B cell (primary cell): ENCODE measurements at regions not wholly inside any gene's neighbourhood (a gene's known extent, or its start where the extent isn't known, plus 50 kb on each side); places are given as distances from the start of the nearest gene placed in this dataset.
"Not testable (repeated sequence)": the region's sequence is repeated elsewhere in the genome, so short reads cannot be mapped to it uniquely, and the experiment has no call there.

Source experiments
- ATAC-seq: fragments of 200-7000 bp; cut with Tn5 transposase; one replicate; pipeline ENCODE4 v1.10.0; 2021; ENCODE audit warnings: low read depth, mild to moderate bottlenecking, moderate number of reproducible peaks, moderate library complexity
- CTCF ChIA-PET: fragments of 350-600 bp; sonication (Branson Sonifier 250); formaldehyde crosslinking; loops from one replicate; lab custom pipeline; 2021; ENCODE audit warnings: antibody characterized with exemption, inconsistent platforms; lab: Charles Lee
- POLR2A ChIA-PET: fragments of 350-600 bp; sonication (Branson Sonifier 250); formaldehyde crosslinking; loops from one replicate; lab custom pipeline; 2021; ENCODE audit warnings: antibody characterized with exemption; lab: Charles Lee
- DNase-seq: peaks from one replicate; pipeline ENCODE4 v3.0.0; 2013
- H2AFZ ChIP-seq: 2 replicates; pipeline ENCODE4 v1.6.1; 2012; ENCODE audit warnings: mild to moderate bottlenecking, low read depth, low read length; ENCODE audit not compliant: insufficient read depth, poor library complexity, severe bottlenecking
- H3K27ac ChIP-seq, 2 donors: 1 replicate in 1 of 2; 2 replicates in 1 of 2; pipeline ENCODE4 v1.5.1; 2012 to 2013; ENCODE audit warnings: low read length in 2 of 2, mild to moderate bottlenecking in 2 of 2, moderate library complexity in 1 of 2
- H3K27me3 ChIP-seq, 4 experiments: fragments of 200-600 bp in 1 of 4; sonication (generic) in 1 of 4; replicated peaks in 1 of 4; 1 replicate in 2 of 4; 2 replicates in 2 of 4; pipeline versions ENCODE4 v1.6.1 to v1.7.0; 2013 to 2016; ENCODE audit warnings: low read length in 3 of 4, mild to moderate bottlenecking in 2 of 4, mixed read lengths in 1 of 4, moderate library complexity in 1 of 4; ENCODE audit not compliant: insufficient read depth in 4 of 4, control insufficient read depth in 3 of 4; ENCODE audit errors: control extremely low read depth in 1 of 4
- H3K36me3 ChIP-seq, 2 experiments: replicated peaks in 1 of 2; 1 replicate in 1 of 2; 2 replicates in 1 of 2; pipeline versions ENCODE4 v1.6.1 to v1.7.1; 2013; ENCODE audit warnings: low read length in 1 of 2; ENCODE audit not compliant: insufficient read depth in 2 of 2, control insufficient read depth in 1 of 2; ENCODE audit errors: control extremely low read depth in 1 of 2, extremely low read depth in 1 of 2
- H3K4me1 ChIP-seq, 2 donors: fragments of 200-600 bp in 1 of 2; sonication (generic) in 1 of 2; 1 replicate in 1 of 2; 2 replicates in 1 of 2; pipeline versions ENCODE4 v1.5.1 to v1.6.1; 2013 to 2017; ENCODE audit warnings: low read length in 2 of 2; ENCODE audit not compliant: control insufficient read depth in 2 of 2, insufficient read depth in 2 of 2
- H3K4me2 ChIP-seq: replicated peaks from 2 replicates; pipeline ENCODE3; 2012; ENCODE audit warnings: mild to moderate bottlenecking, low read depth, low read length; ENCODE audit not compliant: poor library complexity, severe bottlenecking
- H3K4me3 ChIP-seq, 5 experiments: fragments of 200-600 bp in 1 of 5; sonication (generic) in 1 of 5; 1 replicate in 3 of 5; 2 replicates in 2 of 5; pipeline versions ENCODE4 v1.5.1 to v1.7.0; 2011 to 2016; ENCODE audit warnings: low read length in 4 of 5, mild to moderate bottlenecking in 4 of 5, low read depth in 2 of 5, control low read depth in 1 of 5, moderate library complexity in 1 of 5; ENCODE audit not compliant: insufficient read depth in 1 of 5; ENCODE audit errors: control extremely low read depth in 1 of 5, extremely low read depth in 1 of 5
- H3K79me2 ChIP-seq: fragments of 200-600 bp; sonication (generic); one replicate; pipeline ENCODE4 v1.6.0; 2016; ENCODE audit warnings: low read length; ENCODE audit not compliant: control insufficient read depth, insufficient read depth
- H3K9ac ChIP-seq: fragments of 200-600 bp; sonication (generic); 2 replicates; pipeline ENCODE4 v1.6.1; 2017; ENCODE audit warnings: mild to moderate bottlenecking, low read length, moderate library complexity
- H3K9me3 ChIP-seq, 3 donors: one replicate each; pipeline versions ENCODE4 v1.6.1 to v1.7.1; 2013; ENCODE audit warnings: low read length in 2 of 3; ENCODE audit not compliant: control insufficient read depth in 2 of 3, insufficient read depth in 1 of 3; ENCODE audit errors: control extremely low read depth in 1 of 3
- H4K20me1 ChIP-seq: 2 replicates; pipeline ENCODE4 v1.6.0; 2012; ENCODE audit warnings: mild to moderate bottlenecking, low read length; ENCODE audit not compliant: insufficient read depth, control insufficient read depth, poor library complexity, severe bottlenecking
- H3K27ac Mint-ChIP-seq: one replicate; pipeline ENCODE4 v1.8.0; 2021; ENCODE audit warnings: mixed read lengths
- H3K27me3 Mint-ChIP-seq: one replicate; pipeline ENCODE4 v1.8.0; 2021; ENCODE audit warnings: mixed read lengths
- H3K4me1 Mint-ChIP-seq: one replicate; pipeline ENCODE4 v1.8.0; 2021; ENCODE audit warnings: mixed read lengths
- H3K4me3 Mint-ChIP-seq: one replicate; pipeline ENCODE4 v1.8.0; 2021; ENCODE audit warnings: mixed read lengths
- H3K9me3 Mint-ChIP-seq: one replicate; pipeline ENCODE4 v1.8.0; 2022; ENCODE audit warnings: mixed read lengths; ENCODE audit not compliant: insufficient read depth
- WGBS: methylation state at CpG from one replicate; pipeline ENCODE4 v1.1.5; 2013; ENCODE audit warnings: missing lambda C conversion rate; ENCODE audit not compliant: insufficient coverage; 5-methylcytosine and 5-hydroxymethylcytosine counted together
- intact Hi-C: fragments of 100-400 bp; cut with micrococcal nuclease; formaldehyde crosslinking; loops from one replicate; pipeline ENCODE4 v1.10.0; 2022

DNA sequence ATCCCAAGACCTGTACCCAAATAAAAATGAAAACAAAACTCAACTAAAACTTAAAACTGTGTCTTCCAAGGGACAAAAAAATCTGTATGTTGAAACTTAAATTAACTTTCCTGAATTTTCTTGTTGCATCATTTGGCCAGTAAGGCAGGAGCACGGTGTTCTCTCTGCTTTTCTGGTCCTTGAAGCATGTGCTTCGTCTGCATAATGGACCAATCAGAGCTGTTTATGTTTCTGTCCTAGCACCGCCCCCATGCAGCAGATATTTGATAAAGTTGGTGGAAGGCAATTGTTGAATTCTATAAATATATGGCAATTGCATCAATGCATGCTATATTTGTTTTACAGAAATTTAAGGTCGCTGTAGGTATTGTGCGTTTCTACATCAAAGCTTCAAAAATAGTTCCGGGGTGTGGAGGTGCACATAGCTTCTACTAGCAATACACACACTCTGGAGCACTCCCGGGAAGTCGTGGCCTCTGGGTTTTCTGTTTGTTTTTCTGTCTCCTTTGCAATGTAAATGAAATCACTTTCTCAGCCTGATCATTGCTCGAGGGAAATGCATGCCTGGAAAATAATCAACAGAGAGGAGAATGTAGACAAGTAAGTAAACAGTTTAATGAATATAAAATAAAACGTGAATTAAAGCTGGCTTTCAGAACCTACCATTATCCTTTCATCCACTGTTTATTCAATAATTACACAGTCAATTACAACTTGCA, 206.3 kb downstream of the BCAS1 start:
- H3K4me3 ChIP-seq, H3K9ac ChIP-seq, H3K9me3 ChIP-seq, H3K27ac ChIP-seq, H4K20me1 ChIP-seq, intact Hi-C loops, H3K79me2 ChIP-seq, H3K27me3 ChIP-seq, H3K4me2 ChIP-seq, DNase-seq, H3K27ac Mint-ChIP-seq, H3K9me3 Mint-ChIP-seq, H3K36me3 ChIP-seq, ATAC-seq, H3K27me3 Mint-ChIP-seq, POLR2A ChIA-PET, H2AFZ ChIP-seq, H3K4me3 Mint-ChIP-seq: not testable (repeated sequence)
- 88% methylated on average over 1 of the region's 10 CpGs for WGBS
- H3K4me1 ChIP-seq: peaks cover 40 to 41% of the 10 kb centered on the region in 2 donors
- CTCF ChIA-PET: interaction anchor here (0.6 to 3.5 kb wide), 6 partner anchors 21 to 229 kb away, joined by 3 to 19 read pairs (median 4); no protein-coding TSS in a partner anchor
- peaks cover 51% of the 10 kb centered on the region for H3K4me1 Mint-ChIP-seq

GRCh38 chr20:53863535-53863922, 206.9 kb downstream of the BCAS1 start:
- H3K9me3 ChIP-seq, H2AFZ ChIP-seq, H3K27ac Mint-ChIP-seq, H3K9me3 Mint-ChIP-seq, H4K20me1 ChIP-seq, DNase-seq, H3K27ac ChIP-seq, H3K4me3 Mint-ChIP-seq, H3K9ac ChIP-seq, H3K4me2 ChIP-seq, H3K27me3 ChIP-seq, POLR2A ChIA-PET, intact Hi-C loops, H3K79me2 ChIP-seq, ATAC-seq, H3K4me3 ChIP-seq, H3K27me3 Mint-ChIP-seq, H3K36me3 ChIP-seq: not testable (repeated sequence)
- 100% methylated on average over 2 of the region's 3 CpGs for WGBS
- CTCF ChIA-PET: interaction anchor here (0.6 kb wide), 1 partner anchor 36 kb away, joined by 4 read pairs; no protein-coding TSS in a partner anchor
- H3K4me1 Mint-ChIP-seq: peaks cover 51% of the 10 kb centered on the region
- H3K4me1 ChIP-seq: peaks cover 40 to 41% of the 10 kb centered on the region in 2 donors

DNA sequence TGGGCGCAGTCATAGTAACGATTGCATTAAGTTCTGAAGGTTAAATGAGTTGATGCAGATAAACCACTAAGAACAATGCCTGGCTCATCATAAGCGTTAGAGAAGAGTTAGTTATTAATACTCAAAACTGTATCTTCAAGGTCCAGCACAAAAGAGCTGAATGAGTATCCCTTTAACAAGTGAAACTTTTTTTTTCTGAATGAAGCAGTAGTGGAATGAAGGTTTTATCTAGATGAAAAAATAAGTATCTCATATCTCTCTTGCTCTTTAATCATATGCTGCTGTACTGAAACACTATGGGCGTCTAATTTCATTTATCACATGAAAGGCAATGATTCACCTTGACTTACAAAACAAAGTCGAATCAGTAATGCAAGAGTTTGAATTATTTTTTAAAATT, 207.4 kb downstream of the BCAS1 start:
- intact Hi-C loops, POLR2A ChIA-PET, H3K27me3 Mint-ChIP-seq, H3K9me3 Mint-ChIP-seq, H3K79me2 ChIP-seq, ATAC-seq, H4K20me1 ChIP-seq, H2AFZ ChIP-seq, H3K27ac ChIP-seq, H3K4me3 ChIP-seq, DNase-seq, H3K9ac ChIP-seq, H3K4me3 Mint-ChIP-seq, H3K27ac Mint-ChIP-seq, H3K36me3 ChIP-seq, H3K4me2 ChIP-seq, H3K9me3 ChIP-seq, H3K27me3 ChIP-seq: not testable (repeated sequence)
- peaks cover 38 to 40% of the 10 kb centered on the region in 2 donors for H3K4me1 ChIP-seq
- no CpG with 5 or more reads among the region's 5 CpGs for WGBS
- peaks cover 50% of the 10 kb centered on the region for H3K4me1 Mint-ChIP-seq
- CTCF ChIA-PET: interaction anchor here (1.0 kb wide), 1 partner anchor 9 kb away, joined by 7 read pairs; no protein-coding TSS in a partner anchor

- H4K20me1 ChIP-seq, H3K27ac Mint-ChIP-seq, H3K9ac ChIP-seq, DNase-seq, H3K27ac ChIP-seq, H3K4me3 Mint-ChIP-seq, H3K27me3 ChIP-seq, H3K36me3 ChIP-seq, ATAC-seq, H3K4me3 ChIP-seq, H3K9me3 ChIP-seq, H3K79me2 ChIP-seq, H3K4me2 ChIP-seq, H3K27me3 Mint-ChIP-seq, intact Hi-C loops, H2AFZ ChIP-seq, H3K9me3 Mint-ChIP-seq, POLR2A ChIA-PET: not testable (repeated sequence)
- peaks cover 33 to 35% of the 10 kb centered on the region in 2 donors for H3K4me1 ChIP-seq
- WGBS: 90% methylated on average over 2 of the region's 4 CpGs
- CTCF ChIA-PET: interaction anchor here (1.0 to 1.6 kb wide), 2 partner anchors 10 to 282 kb away, joined by 3 to 7 read pairs; no protein-coding TSS in a partner anchor
- peaks cover 44% of the 10 kb centered on the region for H3K4me1 Mint-ChIP-seq
Observed at GRCh38 chr20:53862490-53862889, 207.9 kb downstream of the BCAS1 start.
